ENCODE measurements at regions not wholly inside any gene's neighbourhood (a gene's known extent, or its start where the extent isn't known, plus 50 kb on each side); places are given as distances from the start of the nearest gene placed in this dataset.

GRCh38 chr2:136510244-136510643, 255.1 kb upstream of the THSD7B start:
- no peaks in the 10 kb centered on the region for H3K36me3 ChIP-seq (ENCODE audit: control insufficient read depth in 3 of 3, insufficient read depth in 2 of 3, low read depth in 1 of 3, low read length in 3 of 3)
- no peak for DNase-seq
- no peak overlapping the region for H3K4me3 ChIP-seq (ENCODE audit: low read depth in 1 of 3, low read length in 3 of 3)
- no peaks in the 10 kb centered on the region for H3K4me1 ChIP-seq (ENCODE audit: control insufficient read depth in 3 of 3, insufficient read depth in 2 of 3, low read depth in 1 of 3, low read length in 2 of 3)
- no peak overlapping the region for H3K27ac ChIP-seq (ENCODE audit: low read depth in 1 of 3, low read length in 2 of 3)
- no peak for FAIRE-seq
- no peaks in the 10 kb centered on the region for H3K9me3 ChIP-seq (ENCODE audit: control insufficient read depth in 2 of 2, insufficient read depth in 1 of 2, low read depth in 1 of 2, low read length in 1 of 2)
- H3K27me3 ChIP-seq (ENCODE audit: control insufficient read depth in 3 of 3, insufficient read depth in 3 of 3, low read length in 3 of 3): peaks cover 0 to 6% (median 0%) of the 10 kb centered on the region in 3 donors

- H3K9me3 ChIP-seq (ENCODE audit: control insufficient read depth in 2 of 2, insufficient read depth in 1 of 2, low read depth in 1 of 2, low read length in 1 of 2): no peaks in the 10 kb centered on the region
- H3K27me3 ChIP-seq (ENCODE audit: control insufficient read depth in 3 of 3, insufficient read depth in 3 of 3, low read length in 3 of 3): no peaks in the 10 kb centered on the region
- H3K4me1 ChIP-seq (ENCODE audit: control insufficient read depth in 3 of 3, insufficient read depth in 2 of 3, low read depth in 1 of 3, low read length in 2 of 3): no peaks in the 10 kb centered on the region
- DNase-seq: no peak
- WGBS, 3 donors: 55 to 67% (median 56%) methylated on average over 3 of the region's 3 CpGs
- H3K36me3 ChIP-seq (ENCODE audit: control insufficient read depth in 3 of 3, insufficient read depth in 2 of 3, low read depth in 1 of 3, low read length in 3 of 3): no peaks in the 10 kb centered on the region
- H3K27ac ChIP-seq (ENCODE audit: low read depth in 1 of 3, low read length in 2 of 3): no peak overlapping the region
- FAIRE-seq: no peak
- H3K4me3 ChIP-seq (ENCODE audit: low read depth in 1 of 3, low read length in 3 of 3): no peak overlapping the region
These were observed 259.9 kb upstream of the THSD7B start for GRCh38 chr2:136505462-136505861.

GRCh38 chr2:136502660-136503059, 262.7 kb upstream of the THSD7B start:
- H3K9me3 ChIP-seq (ENCODE audit: control insufficient read depth in 2 of 2, insufficient read depth in 1 of 2, low read depth in 1 of 2, low read length in 1 of 2): no peaks in the 10 kb centered on the region
- no peak overlapping the region for H3K27ac ChIP-seq (ENCODE audit: low read depth in 1 of 3, low read length in 2 of 3)
- DNase-seq (no peak), FAIRE-seq (no peak)
- no peak overlapping the region for H3K4me3 ChIP-seq (ENCODE audit: low read depth in 1 of 3, low read length in 3 of 3)
- no peaks in the 10 kb centered on the region for H3K4me1 ChIP-seq (ENCODE audit: control insufficient read depth in 3 of 3, insufficient read depth in 2 of 3, low read depth in 1 of 3, low read length in 2 of 3)
- H3K36me3 ChIP-seq (ENCODE audit: control insufficient read depth in 3 of 3, insufficient read depth in 2 of 3, low read depth in 1 of 3, low read length in 3 of 3): no peaks in the 10 kb centered on the region
- H3K27me3 ChIP-seq (ENCODE audit: control insufficient read depth in 3 of 3, insufficient read depth in 3 of 3, low read length in 3 of 3): no peaks in the 10 kb centered on the region

- no peaks in the 10 kb centered on the region for H3K9me3 ChIP-seq (ENCODE audit: control insufficient read depth in 2 of 2, insufficient read depth in 1 of 2, low read depth in 1 of 2, low read length in 1 of 2)
- H3K27ac ChIP-seq (ENCODE audit: low read depth in 1 of 3, low read length in 2 of 3): no peak overlapping the region
- no peak for FAIRE-seq
- H3K27me3 ChIP-seq (ENCODE audit: control insufficient read depth in 3 of 3, insufficient read depth in 3 of 3, low read length in 3 of 3): no peaks in the 10 kb centered on the region
- 80 to 82% (median 81%) methylated on average over 3 of the region's 3 CpGs for WGBS, 3 donors
- no peak for DNase-seq
- no peaks in the 10 kb centered on the region for H3K4me1 ChIP-seq (ENCODE audit: control insufficient read depth in 3 of 3, insufficient read depth in 2 of 3, low read depth in 1 of 3, low read length in 2 of 3)
- H3K4me3 ChIP-seq (ENCODE audit: low read depth in 1 of 3, low read length in 3 of 3): no peak overlapping the region
- H3K36me3 ChIP-seq (ENCODE audit: control insufficient read depth in 3 of 3, insufficient read depth in 2 of 3, low read depth in 1 of 3, low read length in 3 of 3): no peaks in the 10 kb centered on the region
These were observed 267.6 kb upstream of the THSD7B start for GRCh38 chr2:136497709-136498108.

GRCh38 chr2:136496966-136497365, 268.4 kb upstream of the THSD7B start:
- Histone ChIP-seq H3K36me3 (ENCODE audit: control insufficient read depth in 3 of 3, insufficient read depth in 2 of 3, low read depth in 1 of 3, low read length in 3 of 3) (no peaks in the 10 kb centered on the region), H3K27ac (ENCODE audit: low read depth in 1 of 3, low read length in 2 of 3) (no peak overlapping the region), H3K4me1 (ENCODE audit: control insufficient read depth in 3 of 3, insufficient read depth in 2 of 3, low read depth in 1 of 3, low read length in 2 of 3) (no peaks in the 10 kb centered on the region), H3K4me3 (ENCODE audit: low read depth in 1 of 3, low read length in 3 of 3) (no peak overlapping the region), H3K9me3 (ENCODE audit: control insufficient read depth in 2 of 2, insufficient read depth in 1 of 2, low read depth in 1 of 2, low read length in 1 of 2) (no peaks in the 10 kb centered on the region), H3K27me3 (ENCODE audit: control insufficient read depth in 3 of 3, insufficient read depth in 3 of 3, low read length in 3 of 3) (no peaks in the 10 kb centered on the region)
- 69 to 73% (median 72%) methylated on average over 5 of the region's 5 CpGs for WGBS, 3 donors
- no peak for FAIRE-seq
- DNase-seq: no peak

GRCh38 chr2:136495636-136496035, 269.7 kb upstream of the THSD7B start:
- WGBS, 3 donors: 79 to 94% (median 79%) methylated on average over 5 of the region's 5 CpGs
- Histone ChIP-seq H3K27ac (ENCODE audit: low read depth in 1 of 3, low read length in 2 of 3) (no peak overlapping the region), H3K9me3 (ENCODE audit: control insufficient read depth in 2 of 2, insufficient read depth in 1 of 2, low read depth in 1 of 2, low read length in 1 of 2) (no peaks in the 10 kb centered on the region), H3K27me3 (ENCODE audit: control insufficient read depth in 3 of 3, insufficient read depth in 3 of 3, low read length in 3 of 3) (peaks cover 0 to 2% (median 0%) of the 10 kb centered on the region in 3 donors), H3K4me3 (ENCODE audit: low read depth in 1 of 3, low read length in 3 of 3) (no peak overlapping the region), H3K4me1 (ENCODE audit: control insufficient read depth in 3 of 3, insufficient read depth in 2 of 3, low read depth in 1 of 3, low read length in 2 of 3) (no peaks in the 10 kb centered on the region), H3K36me3 (ENCODE audit: control insufficient read depth in 3 of 3, insufficient read depth in 2 of 3, low read depth in 1 of 3, low read length in 3 of 3) (no peaks in the 10 kb centered on the region)
- no peak for FAIRE-seq
- DNase-seq: no peak

GRCh38 chr2:136492901-136493300, 272.4 kb upstream of the THSD7B start:
- Histone ChIP-seq H3K36me3 (ENCODE audit: control insufficient read depth in 3 of 3, insufficient read depth in 2 of 3, low read depth in 1 of 3, low read length in 3 of 3) (no peaks in the 10 kb centered on the region), H3K27me3 (ENCODE audit: control insufficient read depth in 3 of 3, insufficient read depth in 3 of 3, low read length in 3 of 3) (peaks cover 0 to 2% (median 0%) of the 10 kb centered on the region in 3 donors), H3K9me3 (ENCODE audit: control insufficient read depth in 2 of 2, insufficient read depth in 1 of 2, low read depth in 1 of 2, low read length in 1 of 2) (no peaks in the 10 kb centered on the region), H3K4me3 (ENCODE audit: low read depth in 1 of 3, low read length in 3 of 3) (no peak overlapping the region), H3K27ac (ENCODE audit: low read depth in 1 of 3, low read length in 2 of 3) (no peak overlapping the region), H3K4me1 (ENCODE audit: control insufficient read depth in 3 of 3, insufficient read depth in 2 of 3, low read depth in 1 of 3, low read length in 2 of 3) (no peaks in the 10 kb centered on the region)
- FAIRE-seq (no peak), DNase-seq (no peak)
- WGBS, 3 donors: 61 to 65% (median 65%) methylated on average over 8 of the region's 8 CpGs

- 82 to 88% (median 84%) methylated on average over 3 of the region's 3 CpGs for WGBS, 3 donors
- no peaks in the 10 kb centered on the region for H3K36me3 ChIP-seq (ENCODE audit: control insufficient read depth in 3 of 3, insufficient read depth in 2 of 3, low read depth in 1 of 3, low read length in 3 of 3)
- H3K4me1 ChIP-seq (ENCODE audit: control insufficient read depth in 3 of 3, insufficient read depth in 2 of 3, low read depth in 1 of 3, low read length in 2 of 3): no peaks in the 10 kb centered on the region
- no peaks in the 10 kb centered on the region for H3K9me3 ChIP-seq (ENCODE audit: control insufficient read depth in 2 of 2, insufficient read depth in 1 of 2, low read depth in 1 of 2, low read length in 1 of 2)
- peaks cover 0 to 2% (median 0%) of the 10 kb centered on the region in 3 donors for H3K27me3 ChIP-seq (ENCODE audit: control insufficient read depth in 3 of 3, insufficient read depth in 3 of 3, low read length in 3 of 3)
- no peak overlapping the region for H3K4me3 ChIP-seq (ENCODE audit: low read depth in 1 of 3, low read length in 3 of 3)
- FAIRE-seq (no peak), DNase-seq (no peak)
- H3K27ac ChIP-seq (ENCODE audit: low read depth in 1 of 3, low read length in 2 of 3): no peak overlapping the region
These were observed 275.2 kb upstream of the THSD7B start for GRCh38 chr2:136490100-136490499.

- H3K4me1 ChIP-seq (ENCODE audit: control insufficient read depth in 3 of 3, insufficient read depth in 2 of 3, low read depth in 1 of 3, low read length in 2 of 3): no peaks in the 10 kb centered on the region
- no peak for FAIRE-seq
- no peak for DNase-seq
- H3K4me3 ChIP-seq (ENCODE audit: low read depth in 1 of 3, low read length in 3 of 3): no peak overlapping the region
- peaks cover 0 to 2% (median 0%) of the 10 kb centered on the region in 3 donors for H3K27me3 ChIP-seq (ENCODE audit: control insufficient read depth in 3 of 3, insufficient read depth in 3 of 3, low read length in 3 of 3)
- 63 to 81% (median 77%) methylated on average over 2 of the region's 2 CpGs for WGBS, 3 donors
- no peaks in the 10 kb centered on the region for H3K9me3 ChIP-seq (ENCODE audit: control insufficient read depth in 2 of 2, insufficient read depth in 1 of 2, low read depth in 1 of 2, low read length in 1 of 2)
- no peak overlapping the region for H3K27ac ChIP-seq (ENCODE audit: low read depth in 1 of 3, low read length in 2 of 3)
- H3K36me3 ChIP-seq (ENCODE audit: control insufficient read depth in 3 of 3, insufficient read depth in 2 of 3, low read depth in 1 of 3, low read length in 3 of 3): no peaks in the 10 kb centered on the region
These were observed 277.9 kb upstream of the THSD7B start for GRCh38 chr2:136487421-136487820.

Data from small intestine (tissue), 7 donors.